ENCODE measurements at regions not wholly inside any gene's neighbourhood (a gene's known extent, or its start where the extent isn't known, plus 50 kb on each side); places are given as distances from the start of the nearest gene placed in this dataset.
"Not testable (repeated sequence)": the region's sequence is repeated elsewhere in the genome, so short reads cannot be mapped to it uniquely, and the experiment has no call there.

GRCh38 chr16:52657924-52658323 lies 111.0 kb upstream of the TOX3 start:
- DNase-seq (ENCODE audit: low spot score): no peak
- no peak for ATAC-seq

- DNase-seq (ENCODE audit: low spot score); ATAC-seq: not testable (repeated sequence)
These were observed 109.0 kb upstream of the TOX3 start for GRCh38 chr16:52655916-52656315.

- not testable (repeated sequence) for DNase-seq (ENCODE audit: low spot score); ATAC-seq
These were observed 108.2 kb upstream of the TOX3 start for GRCh38 chr16:52655156-52655555.

- ATAC-seq: no peak
- DNase-seq (ENCODE audit: low spot score): no peak
These were observed 105.1 kb upstream of the TOX3 start for GRCh38 chr16:52652033-52652432.

- DNase-seq (ENCODE audit: low spot score) (no peak), ATAC-seq (no peak)
These were observed 103.8 kb upstream of the TOX3 start for GRCh38 chr16:52650789-52651188.

- DNase-seq (ENCODE audit: low spot score): no peak
- no peak for ATAC-seq
These were observed 103.4 kb upstream of the TOX3 start for GRCh38 chr16:52650318-52650717.

GRCh38 chr16:52649870-52650269 lies 102.9 kb upstream of the TOX3 start:
- ATAC-seq (no peak), DNase-seq (ENCODE audit: low spot score) (no peak)

GRCh38 chr16:52647588-52647987 lies 100.6 kb upstream of the TOX3 start:
- DNase-seq (ENCODE audit: low spot score): no peak
- no peak for ATAC-seq

GRCh38 chr16:52643006-52643405 lies 96.1 kb upstream of the TOX3 start:
- ATAC-seq: no peak
- no peak for DNase-seq (ENCODE audit: low spot score)

- ATAC-seq: peak; percentile 79
These were observed 87.6 kb upstream of the TOX3 start for GRCh38 chr16:52634528-52634927.

GRCh38 chr16:52634104-52634503 lies 87.2 kb upstream of the TOX3 start:
- ATAC-seq: no peak
- no peak for DNase-seq (ENCODE audit: low spot score)

More at GRCh38 chr16:52634528-52634927, 87.6 kb upstream of the TOX3 start:
- no peak for DNase-seq (ENCODE audit: low spot score)

GRCh38 chr16:52633230-52633629 lies 86.3 kb upstream of the TOX3 start:
- ATAC-seq (no peak), DNase-seq (ENCODE audit: low spot score) (no peak)

GRCh38 chr16:52631711-52632110 lies 84.8 kb upstream of the TOX3 start:
- ATAC-seq (no peak), DNase-seq (ENCODE audit: low spot score) (no peak)

- DNase-seq (ENCODE audit: low spot score): no peak
These were observed 83.8 kb upstream of the TOX3 start for GRCh38 chr16:52630711-52631110.

GRCh38 chr16:52629296-52629695 lies 82.4 kb upstream of the TOX3 start:
- no peak for ATAC-seq
- DNase-seq (ENCODE audit: low spot score): no peak

More at GRCh38 chr16:52630711-52631110, 83.8 kb upstream of the TOX3 start:
- no peak for ATAC-seq

GRCh38 chr16:52624891-52625290 lies 77.9 kb upstream of the TOX3 start:
- DNase-seq (ENCODE audit: low spot score) (no peak), ATAC-seq (no peak)

- ATAC-seq (no peak), DNase-seq (ENCODE audit: low spot score) (no peak)
These were observed 74.7 kb upstream of the TOX3 start for GRCh38 chr16:52621651-52622050.

GRCh38 chr16:52618753-52619497 lies 72.0 kb upstream of the TOX3 start:
- ATAC-seq: peak; percentile 40
- DNase-seq (ENCODE audit: low spot score): no peak

- ATAC-seq (no peak), DNase-seq (ENCODE audit: low spot score) (no peak)
These were observed 70.6 kb upstream of the TOX3 start for GRCh38 chr16:52617591-52617990.

GRCh38 chr16:52613508-52613907 lies 66.6 kb upstream of the TOX3 start:
- ATAC-seq: no peak
- DNase-seq (ENCODE audit: low spot score): no peak

- ATAC-seq (peak; percentile 97), DNase-seq (ENCODE audit: low spot score) (peak; percentile 73)
These were observed 65.1 kb upstream of the TOX3 start for GRCh38 chr16:52611817-52612673.

- DNase-seq (ENCODE audit: low spot score) (no peak), ATAC-seq (peak; percentile 23)
These were observed 56.1 kb upstream of the TOX3 start for GRCh38 chr16:52603015-52603414.
